Nephron progenitor cell (in vitro differentiated cells): ENCODE measurements at regions not wholly inside any gene's neighbourhood (a gene's known extent, or its start where the extent isn't known, plus 50 kb on each side); places are given as distances from the start of the nearest gene placed in this dataset.

ENCODE experiments used
- DNase-seq: peaks from one replicate; pipeline ENCODE4 v3.0.0; 2021
- H3K27ac Mint-ChIP-seq: 2 replicates; pipeline ENCODE4 v1.8.0; 2021; ENCODE audit warnings: mild to moderate bottlenecking, moderate library complexity, mixed read lengths
- H3K27me3 Mint-ChIP-seq: 2 replicates; pipeline ENCODE4 v1.8.0; 2021; ENCODE audit warnings: mild to moderate bottlenecking, low read depth, mixed read lengths; ENCODE audit not compliant: poor library complexity
- H3K36me3 Mint-ChIP-seq: 2 replicates; pipeline ENCODE4 v1.8.0; 2021; ENCODE audit warnings: low read depth, mixed read lengths
- H3K4me1 Mint-ChIP-seq: 2 replicates; pipeline ENCODE4 v1.8.0; 2021; ENCODE audit warnings: mixed read lengths
- H3K4me3 Mint-ChIP-seq: 2 replicates; pipeline ENCODE4 v1.8.0; 2021; ENCODE audit warnings: mild to moderate bottlenecking, moderate library complexity, mixed read lengths
- H3K9me3 Mint-ChIP-seq: 2 replicates; pipeline ENCODE4 v1.8.0; 2021; ENCODE audit warnings: mild to moderate bottlenecking, moderate library complexity, mixed read lengths
- CTCF ChIP-seq: fragments of 200-600 bp; sonication (generic); IDR thresholded peaks from 2 replicates; pipeline ENCODE4 v1.5.0; 2021; ENCODE audit warnings: antibody characterized with exemption

GRCh38 chr3:153379516-153379915, 217.5 kb downstream of the RAP2B start:
- H3K4me1 Mint-ChIP-seq, result no peaks in the 10 kb centered on the region
- no peak for TF ChIP-seq CTCF
- H3K27ac Mint-ChIP-seq, result no peak overlapping the region
- no peaks in the 10 kb centered on the region for H3K36me3 Mint-ChIP-seq
- H3K4me3 Mint-ChIP-seq, result no peak overlapping the region
- no peaks in the 10 kb centered on the region for H3K27me3 Mint-ChIP-seq
- peaks cover 12% of the 10 kb centered on the region for H3K9me3 Mint-ChIP-seq
- no peak for DNase-seq

- Mint-ChIP-seq H3K27ac (no peak overlapping the region), H3K36me3 (no peaks in the 10 kb centered on the region), H3K4me1 (no peaks in the 10 kb centered on the region), H3K9me3 (no peaks in the 10 kb centered on the region), H3K4me3 (no peak overlapping the region), H3K27me3 (no peaks in the 10 kb centered on the region)
- TF ChIP-seq CTCF, result no peak
- no peak for DNase-seq
Observed at GRCh38 chr3:153385343-153385742, 223.3 kb downstream of the RAP2B start.

- no peak for DNase-seq
Observed at GRCh38 chr3:153392363-153392762, 230.3 kb downstream of the RAP2B start.

GRCh38 chr3:153394017-153394416, 232.0 kb downstream of the RAP2B start:
- H3K4me3 Mint-ChIP-seq, result no peak overlapping the region

More at GRCh38 chr3:153392363-153392762, 230.3 kb downstream of the RAP2B start:
- H3K4me1 Mint-ChIP-seq, result peaks cover 4% of the 10 kb centered on the region
- H3K27ac Mint-ChIP-seq, result no peak overlapping the region
- no peaks in the 10 kb centered on the region for H3K36me3 Mint-ChIP-seq
- no peak for TF ChIP-seq CTCF
- peaks cover 4% of the 10 kb centered on the region for H3K27me3 Mint-ChIP-seq
- H3K4me3 Mint-ChIP-seq, result no peak overlapping the region
- peaks cover 48% of the 10 kb centered on the region for H3K9me3 Mint-ChIP-seq

GRCh38 chr3:153396581-153396980, 234.6 kb downstream of the RAP2B start:
- Mint-ChIP-seq H3K27ac (no peak overlapping the region), H3K27me3 (peaks cover 7% of the 10 kb centered on the region), H3K4me1 (peaks cover 7% of the 10 kb centered on the region), H3K9me3 (peaks cover 42% of the 10 kb centered on the region), H3K4me3 (no peak overlapping the region), H3K36me3 (no peaks in the 10 kb centered on the region)
- DNase-seq, result no peak
- no peak for TF ChIP-seq CTCF

More at GRCh38 chr3:153394017-153394416, 232.0 kb downstream of the RAP2B start:
- Mint-ChIP-seq H3K9me3 (peaks cover 48% of the 10 kb centered on the region), H3K4me1 (peaks cover 7% of the 10 kb centered on the region), H3K27me3 (peaks cover 4% of the 10 kb centered on the region), H3K36me3 (no peaks in the 10 kb centered on the region), H3K27ac (no peak overlapping the region)
- TF ChIP-seq CTCF, result no peak
- DNase-seq, result no peak

GRCh38 chr3:153397794-153398193, 235.8 kb downstream of the RAP2B start:
- Mint-ChIP-seq H3K27me3 (peaks cover 7% of the 10 kb centered on the region), H3K4me1 (peaks cover 7% of the 10 kb centered on the region), H3K9me3 (peaks cover 31% of the 10 kb centered on the region), H3K36me3 (no peaks in the 10 kb centered on the region), H3K4me3 (no peak overlapping the region), H3K27ac (no peak overlapping the region)
- DNase-seq, result no peak
- no peak for TF ChIP-seq CTCF
